Left hindlimb (tissue), 1 donor: ENCODE measurements at regions not wholly inside any gene's neighbourhood (a gene's known extent, or its start where the extent isn't known, plus 50 kb on each side); places are given as distances from the start of the nearest gene placed in this dataset.
"Not testable (repeated sequence)": the region's sequence is repeated elsewhere in the genome, so short reads cannot be mapped to it uniquely, and the experiment has no call there.

ENCODE experiments used
- DNase-seq: peaks from one replicate; pipeline ENCODE4 v3.0.0-alpha.2; 2018

DNA sequence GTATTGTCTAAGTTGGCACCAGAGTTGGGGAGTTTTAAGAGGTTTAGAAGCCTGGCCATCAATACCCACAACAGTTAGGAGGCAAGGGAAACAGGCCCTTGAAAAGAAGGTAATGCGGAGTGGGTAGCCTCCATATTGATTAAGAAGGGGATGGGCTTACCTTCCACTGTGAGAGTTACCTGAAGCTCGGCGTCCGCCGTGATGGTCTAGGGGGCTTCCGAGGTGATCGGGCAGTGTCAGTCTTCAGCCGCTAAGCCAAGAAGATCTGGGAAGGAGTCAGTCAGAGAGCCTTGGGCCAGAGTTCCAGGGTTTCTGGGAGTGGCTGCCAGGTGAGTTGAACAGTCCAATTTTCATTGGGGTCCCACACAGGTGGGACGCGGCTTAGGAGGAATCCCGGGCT lies 1085.8 kb downstream of the PCDH9 start:
- DNase-seq, result not testable (repeated sequence)

DNA sequence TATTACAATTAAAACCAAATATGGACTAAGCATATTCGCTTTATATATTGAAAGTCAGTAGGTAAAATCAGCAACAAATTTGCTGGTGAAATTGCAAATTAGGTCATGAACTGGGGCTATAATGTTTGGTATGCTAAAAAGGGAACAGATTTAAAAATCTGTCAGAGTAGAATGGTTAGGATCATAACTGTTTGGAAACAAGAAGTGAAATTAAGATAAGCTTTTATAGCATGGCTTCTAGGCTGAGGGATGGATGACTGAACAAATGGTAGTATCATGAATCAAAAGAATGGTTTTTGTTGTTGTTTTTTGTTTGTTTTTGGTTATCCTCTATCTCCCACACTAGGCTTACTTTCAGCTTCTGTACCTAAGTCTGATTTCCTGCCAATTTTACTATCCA lies 1090.4 kb downstream of the PCDH9 start:
- no peak for DNase-seq

DNA sequence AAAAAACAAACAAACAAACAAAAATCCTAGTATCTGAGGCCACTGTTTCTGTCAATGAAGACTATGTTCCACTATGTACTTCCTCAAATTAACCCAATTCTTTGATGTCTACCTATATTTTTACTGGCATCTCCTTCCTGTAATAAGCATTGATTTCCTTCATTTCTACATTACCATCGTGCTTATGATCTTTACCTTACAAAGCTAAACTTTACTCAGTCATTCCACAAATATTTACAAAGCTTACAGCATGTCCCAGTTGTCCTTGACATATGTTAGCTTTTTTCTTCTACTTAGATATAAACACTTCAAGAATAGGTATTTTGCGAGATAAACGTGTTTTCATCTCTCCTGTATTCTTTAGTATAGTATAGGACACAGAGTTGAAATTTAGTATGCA lies 1090.9 kb downstream of the PCDH9 start:
- no peak for DNase-seq

DNA sequence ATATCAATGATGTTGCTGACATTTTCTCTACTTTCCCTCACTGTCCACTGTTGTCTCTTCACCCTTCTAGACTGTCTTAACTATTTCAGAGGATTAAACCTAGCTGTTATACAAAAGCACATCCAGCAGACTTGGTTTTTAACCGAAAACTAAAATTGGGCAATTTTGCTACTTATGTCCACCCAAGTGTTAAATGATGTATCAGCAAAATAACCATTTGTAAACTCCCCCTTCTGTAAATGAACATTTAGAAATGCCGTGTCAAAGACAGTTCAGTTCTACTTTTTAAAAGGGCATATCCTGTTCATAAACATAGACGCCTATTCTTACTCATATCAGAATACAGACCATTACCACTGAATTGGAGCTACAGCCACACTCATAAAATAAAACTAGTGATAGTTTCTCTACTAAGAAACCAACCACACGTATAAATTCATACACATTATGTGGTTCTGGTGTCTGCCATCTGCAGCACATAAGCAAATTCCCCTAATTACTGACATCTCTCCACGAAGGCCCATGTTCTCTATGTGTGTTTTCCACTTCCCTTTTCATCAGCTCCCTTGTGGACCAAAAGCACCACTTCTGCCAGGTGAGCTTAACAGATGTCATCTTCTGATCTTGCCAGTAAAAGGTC lies 1091.8 kb downstream of the PCDH9 start:
- no peak for DNase-seq

DNA sequence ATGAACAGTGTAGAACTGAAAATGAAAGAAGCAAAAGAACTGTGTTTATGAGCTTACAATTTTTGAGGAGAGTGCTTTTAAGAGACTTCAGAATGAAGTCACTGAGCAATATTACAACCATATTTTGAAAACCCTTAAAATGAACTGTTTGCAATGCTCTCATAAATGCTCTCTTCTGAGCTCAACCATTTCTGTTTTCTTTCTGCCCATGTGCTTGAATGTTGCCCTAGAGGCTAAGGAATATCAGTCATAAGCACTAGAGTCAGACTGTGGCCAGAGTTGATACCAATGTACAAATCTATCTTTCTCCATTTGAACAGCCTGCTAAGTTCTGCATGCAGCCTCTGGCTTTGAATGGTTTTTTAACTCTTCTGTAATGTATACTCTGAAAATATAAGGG lies 1092.8 kb downstream of the PCDH9 start:
- DNase-seq, result no peak

DNA sequence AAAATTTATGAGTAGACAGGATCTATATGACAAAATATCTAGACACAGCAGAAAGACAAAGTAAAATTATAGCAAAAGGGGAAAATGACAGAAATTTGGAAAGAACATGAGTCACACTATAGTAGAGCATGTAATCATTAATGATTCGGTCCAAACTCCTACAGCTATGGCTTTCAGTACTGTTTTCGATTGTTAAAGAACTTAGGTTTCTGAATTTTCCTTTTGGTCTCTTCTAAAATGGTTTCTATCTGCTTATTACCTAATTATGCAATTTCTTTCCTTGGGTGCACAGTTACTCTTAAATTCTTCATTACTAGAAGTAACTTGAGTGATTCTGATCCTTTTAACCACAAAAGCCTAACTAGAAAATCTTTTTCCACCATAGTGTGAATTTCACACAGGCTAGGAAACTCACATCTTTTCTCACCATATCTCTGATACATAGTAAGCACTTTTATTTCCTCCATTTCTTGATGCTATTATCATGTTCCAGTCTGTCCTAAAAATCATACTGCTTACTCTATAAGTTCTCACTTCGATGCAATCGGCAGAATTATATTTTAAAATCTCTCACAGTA lies 1101.4 kb downstream of the PCDH9 start:
- DNase-seq, result no peak

DNA sequence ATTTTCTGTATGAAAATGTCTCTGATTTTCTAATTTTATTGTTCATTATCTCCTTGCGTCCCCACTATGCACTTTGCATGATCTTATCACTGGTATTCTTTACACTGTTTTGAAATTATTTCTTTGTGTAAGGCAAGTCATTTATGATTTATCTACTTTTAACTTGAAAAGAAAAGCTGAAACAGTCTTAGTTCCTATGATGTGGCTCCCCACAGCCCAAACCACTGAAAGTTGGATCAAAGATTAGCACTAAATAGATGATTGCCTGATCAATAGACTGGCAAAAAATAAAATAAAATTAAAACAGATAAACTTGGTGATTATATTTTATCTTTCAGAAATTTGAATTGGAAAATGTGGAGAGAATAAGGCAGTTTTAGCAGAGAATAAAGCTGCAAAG lies 1101.9 kb downstream of the PCDH9 start:
- no peak for DNase-seq

DNA sequence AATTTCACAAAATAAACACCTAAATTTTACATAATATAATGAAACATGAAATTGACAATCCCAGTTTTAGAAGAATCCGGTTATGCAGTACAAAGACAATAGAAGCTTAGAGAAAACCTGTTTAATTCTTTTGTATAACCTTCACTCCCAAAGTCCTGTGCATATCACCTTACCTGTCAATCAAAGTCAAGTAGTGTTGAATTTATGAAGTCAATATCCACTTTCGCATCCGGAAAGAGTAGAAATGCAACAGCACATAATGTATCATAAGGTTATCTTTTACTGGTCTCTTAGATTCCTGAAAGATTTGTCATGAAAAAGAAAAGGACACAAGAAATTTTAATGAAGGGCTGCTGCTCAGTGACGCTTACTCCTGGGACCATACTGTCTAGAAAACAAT lies 1112.6 kb downstream of the PCDH9 start:
- DNase-seq, result no peak

DNA sequence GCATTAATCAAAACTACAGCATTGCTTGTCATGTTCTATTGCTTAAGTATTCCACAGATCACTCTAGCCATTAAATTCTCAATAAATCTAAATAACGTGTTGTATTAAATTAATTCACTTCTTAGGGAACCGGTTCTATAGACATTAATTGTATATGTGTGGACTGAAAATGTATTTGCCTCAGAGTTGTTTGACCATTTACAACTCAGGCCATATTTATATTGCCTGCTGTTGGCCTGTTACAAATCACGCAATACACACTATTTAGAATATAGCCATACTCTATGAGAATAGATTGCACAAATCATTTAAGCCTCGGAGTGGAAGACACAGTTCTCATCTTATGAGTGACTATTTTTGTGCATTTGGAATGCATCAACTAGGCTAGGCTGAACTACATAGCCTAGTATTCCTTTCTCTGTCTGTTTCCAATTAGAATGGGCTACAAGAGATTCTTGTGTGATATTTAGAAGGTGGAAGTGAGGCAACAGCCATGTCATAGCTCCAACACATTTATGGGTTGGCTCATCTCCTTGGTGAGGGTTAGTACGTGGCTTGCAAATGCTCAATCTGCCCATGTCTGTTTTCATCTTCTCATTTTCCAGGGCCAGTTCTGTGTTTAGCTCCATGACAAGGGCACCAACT lies 1116.1 kb downstream of the PCDH9 start:
- DNase-seq, result no peak

DNA sequence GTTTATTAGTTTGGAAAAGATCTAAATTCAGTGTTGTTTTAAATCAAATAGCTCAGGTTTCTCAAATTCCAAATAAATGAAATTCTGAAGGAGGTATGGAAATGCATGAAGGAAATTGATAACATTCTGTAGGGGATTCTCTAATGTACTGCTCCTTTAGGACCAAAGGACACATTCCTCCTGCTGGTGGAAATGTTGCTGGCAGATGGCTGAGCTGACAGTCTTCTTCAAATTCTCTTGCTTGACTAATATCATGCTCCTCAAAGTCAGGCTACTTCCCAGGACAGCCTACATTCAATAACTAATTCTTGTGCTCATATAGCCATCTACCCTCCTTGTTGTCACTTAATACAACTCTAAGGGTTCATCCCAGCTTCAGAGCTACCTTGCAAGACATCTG lies 1118.5 kb downstream of the PCDH9 start:
- no peak for DNase-seq

DNA sequence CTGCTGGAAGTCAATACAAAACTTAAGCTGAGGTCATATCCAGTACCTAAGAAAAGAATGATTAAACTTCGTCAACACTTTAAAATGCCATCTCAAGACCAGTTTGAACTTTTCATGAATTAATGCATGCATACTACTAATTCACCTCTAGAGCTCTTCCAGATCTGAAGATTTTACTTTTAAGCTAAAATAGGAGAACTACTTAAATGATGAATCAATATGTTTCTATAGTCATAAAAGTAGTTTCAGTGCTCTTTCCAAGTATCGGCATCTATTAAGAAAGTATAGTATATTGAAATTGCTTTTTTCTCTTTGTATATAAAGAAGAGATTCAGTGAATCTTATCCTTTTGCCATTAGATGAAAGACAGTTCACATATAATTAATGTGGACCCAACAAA lies 1123.9 kb downstream of the PCDH9 start:
- no peak for DNase-seq

DNA sequence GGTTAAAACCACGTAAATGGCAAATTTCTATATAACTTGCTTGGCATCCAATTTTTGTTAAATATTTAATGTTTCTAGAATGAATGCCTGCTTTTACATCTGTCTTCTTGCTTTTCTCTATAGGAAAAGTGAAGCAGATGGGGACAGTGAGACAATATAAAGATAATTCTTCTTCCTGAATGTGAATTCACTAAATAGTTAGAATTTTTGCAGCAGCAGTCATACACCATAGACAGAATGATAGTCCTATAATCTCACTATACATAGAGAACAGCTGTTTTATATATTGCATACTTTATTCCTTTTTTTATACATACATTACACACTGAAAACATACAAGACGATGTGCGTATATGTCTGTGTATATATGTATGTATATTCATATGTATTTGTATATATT lies 1127.3 kb downstream of the PCDH9 start:
- DNase-seq, result no peak

DNA sequence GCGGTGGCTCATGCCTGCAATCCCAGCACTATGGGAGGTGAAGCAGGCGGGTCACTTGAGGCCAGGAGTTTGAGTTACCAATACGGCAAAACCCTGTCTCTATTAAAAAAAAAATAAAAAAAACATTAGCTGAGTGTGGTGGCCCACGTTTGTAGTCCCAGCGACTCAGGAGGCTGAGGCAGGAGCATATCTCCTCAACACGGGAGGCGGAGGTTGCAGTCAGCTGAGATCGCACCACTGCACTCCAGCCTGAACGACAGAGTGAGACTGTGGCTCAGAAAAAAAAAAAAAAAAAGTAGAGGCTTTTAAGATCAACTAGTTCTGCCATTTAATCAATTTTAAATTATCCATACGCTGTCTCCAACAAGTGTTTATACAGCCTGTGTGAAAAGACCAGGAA lies 1130.3 kb downstream of the PCDH9 start:
- DNase-seq, result no peak

DNA sequence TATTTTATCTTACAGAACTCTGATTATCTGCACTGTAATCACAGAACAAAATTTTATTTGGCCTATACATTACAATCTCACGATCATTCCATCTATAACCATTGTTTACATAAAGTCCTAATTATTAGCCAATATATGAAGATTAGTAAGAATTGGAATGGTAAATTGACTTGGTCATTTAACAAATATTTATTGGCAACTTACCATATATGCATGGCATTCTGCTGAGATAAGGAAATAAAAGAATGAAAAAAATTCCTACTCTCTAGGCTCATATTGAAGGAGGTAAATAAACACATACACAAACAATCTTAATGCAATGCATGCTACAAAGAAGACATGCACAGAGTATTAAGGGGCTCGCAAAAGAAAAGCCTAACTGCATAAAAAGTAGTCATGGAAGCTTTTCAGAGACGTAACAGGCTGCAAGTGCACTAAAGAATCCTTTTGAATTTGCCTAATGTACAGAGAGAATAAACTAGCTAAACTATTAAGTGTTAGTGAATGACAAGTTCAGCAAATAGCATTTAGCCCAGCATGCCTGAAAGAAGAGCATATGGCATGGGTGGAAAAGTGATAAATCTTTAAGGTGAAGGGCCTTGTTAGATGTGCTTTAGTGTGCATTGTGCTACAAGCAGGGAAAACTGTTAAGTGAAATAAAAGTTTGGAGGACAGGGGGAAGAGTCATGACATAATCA lies 1131.1 kb downstream of the PCDH9 start:
- DNase-seq, result no peak

DNA sequence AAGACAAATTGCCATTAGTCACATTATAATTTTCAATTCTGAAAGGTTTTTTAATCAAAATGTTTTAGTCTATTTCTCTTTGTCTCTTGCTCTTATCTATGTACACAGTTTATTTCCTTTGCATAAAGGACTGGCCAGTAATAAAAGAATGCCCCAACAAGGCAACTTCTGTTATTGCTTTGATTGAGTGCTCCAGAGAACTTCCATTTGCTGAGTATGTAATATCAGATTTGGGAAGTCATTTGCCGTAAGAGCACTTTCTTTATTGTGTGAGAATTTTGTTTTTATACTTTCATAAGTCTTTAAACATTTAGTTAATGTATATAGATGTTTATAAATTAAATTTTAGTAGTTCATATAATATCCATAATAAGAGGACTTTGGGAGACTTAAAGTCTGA lies 1140.4 kb downstream of the PCDH9 start:
- DNase-seq, result no peak

DNA sequence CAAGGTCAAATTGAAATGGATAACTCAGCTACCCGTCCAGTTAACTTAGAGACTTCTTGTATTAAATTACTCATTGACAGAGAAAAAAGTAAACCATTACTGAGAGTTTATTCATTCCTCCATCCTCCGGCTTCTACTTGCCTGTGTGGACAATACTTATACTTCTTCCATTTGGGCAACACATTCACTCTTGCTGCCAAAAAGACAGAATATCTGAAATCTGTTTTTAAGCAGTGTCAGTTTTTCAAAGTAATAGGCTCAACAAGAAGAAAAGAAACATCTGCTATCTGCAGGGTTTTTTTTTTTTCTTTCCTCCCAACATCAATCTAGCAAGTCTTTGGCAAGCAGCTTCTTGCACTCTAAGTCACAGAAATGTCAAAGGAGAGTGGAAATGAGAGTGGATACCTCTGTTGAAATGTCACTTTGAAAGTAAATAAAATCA lies 1142.8 kb downstream of the PCDH9 start:
- no peak for DNase-seq

DNA sequence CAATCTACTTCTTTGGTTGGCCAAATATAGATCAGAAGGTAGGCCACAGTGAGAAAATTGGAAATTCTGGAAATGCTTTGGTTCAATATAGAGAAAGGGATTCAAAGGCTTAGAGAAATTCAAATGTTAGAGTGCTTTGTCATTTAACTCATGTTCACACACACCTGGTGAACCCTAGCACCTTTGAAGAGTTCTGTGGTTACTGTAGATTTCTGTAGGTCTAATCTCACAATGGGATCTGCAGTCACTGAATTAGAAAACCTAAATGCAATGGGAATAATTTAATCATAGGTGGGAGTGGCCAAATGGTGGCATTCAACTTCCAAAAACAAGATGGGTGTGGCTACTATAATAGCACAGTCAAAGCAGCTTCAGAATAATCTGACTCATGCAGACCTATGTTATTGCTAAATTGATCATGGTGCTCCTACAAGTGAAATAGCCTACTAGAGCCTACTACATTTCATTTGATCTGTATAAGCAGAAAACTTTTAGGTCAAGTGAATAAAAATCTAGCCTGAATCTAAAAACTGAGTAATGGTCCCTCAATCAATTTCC lies 1152.9 kb downstream of the PCDH9 start:
- DNase-seq, result no peak

DNA sequence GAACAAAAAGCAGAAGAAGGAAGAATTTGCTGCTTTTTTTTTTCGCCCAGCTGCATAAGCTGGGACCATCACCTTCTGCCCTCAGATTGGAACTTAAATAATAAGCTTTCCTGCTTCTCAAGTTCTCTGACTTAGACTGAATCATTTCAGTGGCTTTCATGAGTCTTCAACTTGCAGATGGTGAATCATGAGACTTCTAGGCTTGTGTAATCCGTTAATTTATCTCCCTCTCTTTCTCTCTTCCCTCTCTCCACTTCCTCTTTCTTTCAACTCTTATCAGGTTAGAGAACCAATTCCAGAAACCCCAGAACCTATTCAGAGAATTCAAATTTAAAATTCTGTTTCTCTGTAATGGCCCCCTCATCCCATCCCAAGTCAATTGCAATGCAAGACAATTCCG lies 1153.7 kb downstream of the PCDH9 start:
- no peak for DNase-seq

DNA sequence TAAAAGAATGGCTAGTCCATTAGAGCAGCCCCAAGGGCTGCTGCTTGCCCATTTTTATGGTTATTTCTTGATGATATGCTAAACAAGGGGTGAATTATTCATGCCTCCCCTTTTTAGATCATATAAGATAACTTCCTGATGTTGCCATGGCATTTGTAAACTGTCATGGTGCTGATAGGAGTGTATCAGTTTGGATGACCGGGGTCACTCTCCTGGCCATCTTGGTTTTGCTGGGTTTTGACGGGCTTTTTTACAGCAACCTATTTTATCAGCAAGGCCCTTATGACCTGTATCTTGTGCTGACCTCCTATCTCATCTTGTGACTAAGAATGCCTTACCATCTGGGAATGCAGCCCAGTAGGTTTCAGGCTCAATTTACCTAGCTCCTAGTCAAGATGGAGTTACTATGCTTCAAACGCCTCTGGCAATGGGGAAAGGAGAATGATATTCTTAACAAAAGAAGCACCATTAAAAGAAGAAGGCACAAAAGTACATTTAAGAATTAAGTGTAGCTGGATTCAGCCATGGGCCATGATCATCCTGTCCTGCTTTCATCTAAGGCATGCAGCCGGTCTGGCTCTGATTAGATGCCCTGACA lies 1156.0 kb downstream of the PCDH9 start:
- DNase-seq, result no peak

DNA sequence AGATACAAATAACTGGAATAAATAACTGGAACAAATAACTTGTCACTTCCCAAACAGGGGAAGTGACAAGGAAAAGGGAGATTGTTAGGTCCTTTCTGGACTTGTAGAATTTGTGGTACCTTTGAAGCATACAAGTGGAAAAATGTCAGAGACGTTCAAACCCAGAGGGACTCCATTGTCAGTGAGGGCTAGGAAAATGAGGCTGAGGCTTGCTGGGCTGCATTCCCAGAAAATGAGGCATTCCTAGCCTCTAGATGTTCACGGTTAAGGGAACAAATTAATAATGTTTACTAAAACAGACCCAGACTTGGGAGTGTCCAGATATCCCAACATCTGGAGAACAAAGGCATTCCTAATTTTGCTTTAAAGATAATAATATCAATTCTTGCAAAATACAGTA lies 1158.0 kb downstream of the PCDH9 start:
- not testable (repeated sequence) for DNase-seq

DNA sequence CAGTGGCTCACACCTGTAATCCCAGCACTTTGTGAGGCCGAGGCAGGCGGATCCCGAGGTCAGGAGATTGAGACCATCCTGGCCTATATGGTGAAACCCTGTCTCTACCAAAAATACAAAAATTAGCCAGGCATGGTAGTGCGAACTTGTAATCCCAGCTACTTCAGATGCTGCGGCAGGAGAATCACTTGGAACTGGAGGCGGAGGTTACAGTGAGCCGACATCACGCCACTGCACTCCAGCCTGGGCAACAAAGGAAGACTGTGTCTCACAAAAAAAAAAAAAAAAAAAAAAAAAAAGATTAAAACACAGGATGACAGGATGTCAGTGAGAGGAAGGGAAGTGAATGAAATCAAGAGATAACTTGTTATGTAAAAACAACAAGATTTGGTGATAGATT lies 1158.5 kb downstream of the PCDH9 start:
- no peak for DNase-seq

DNA sequence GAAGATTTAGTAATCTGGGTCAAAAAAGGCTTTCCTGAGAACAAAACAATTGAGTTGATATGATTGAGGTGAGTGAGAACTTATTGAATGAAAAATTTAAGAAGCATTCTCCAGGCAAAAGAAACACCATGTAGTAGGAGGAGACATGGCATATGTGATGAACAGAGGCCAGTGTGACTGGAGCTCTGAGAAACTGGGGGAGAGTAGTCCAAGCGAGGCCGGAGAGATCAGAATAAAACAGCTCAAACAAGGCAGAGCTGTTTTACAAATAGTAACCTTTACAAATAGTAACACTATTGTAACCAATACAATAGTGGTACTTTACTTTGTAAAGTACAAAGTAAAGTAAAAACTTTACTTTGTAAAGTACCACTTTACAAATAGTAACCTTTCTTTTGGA lies 1159.1 kb downstream of the PCDH9 start:
- DNase-seq, result no peak

DNA sequence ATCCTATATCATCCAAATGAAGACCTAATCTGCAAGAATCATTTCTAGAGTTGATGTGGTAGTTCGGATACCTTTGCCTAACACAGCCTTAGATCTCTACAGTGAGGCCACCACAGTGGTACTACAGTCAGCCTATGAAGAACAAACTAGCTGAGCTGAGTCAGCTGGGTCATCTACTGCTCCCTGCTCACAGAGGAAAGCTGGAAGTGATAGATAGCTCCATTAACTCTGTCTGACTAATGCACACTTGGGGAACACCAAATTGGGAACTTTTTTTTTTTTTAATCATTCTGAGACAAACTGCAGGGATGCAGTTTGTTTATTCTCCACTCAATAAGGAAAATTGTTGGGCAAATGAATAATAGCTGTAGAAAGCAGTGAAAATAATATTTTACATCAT lies 1160.6 kb downstream of the PCDH9 start:
- no peak for DNase-seq
